Lower leg skin (tissue), 3 donors: ENCODE measurements at regions not wholly inside any gene's neighbourhood (a gene's known extent, or its start where the extent isn't known, plus 50 kb on each side); places are given as distances from the start of the nearest gene placed in this dataset.

ENCODE experiments used
- POLR2A ChIP-seq, 2 donors: fragments of 450-650 bp; IDR thresholded peaks; one replicate each; pipeline ENCODE4 v1.6.1; 2016 to 2017; ENCODE audit warnings: antibody characterized with exemption in 2 of 2, mild to moderate bottlenecking in 1 of 2, moderate library complexity in 1 of 2
- TF ChIP-seq, protein P1 (sequence below), 3 donors: fragments of 450-650 bp; IDR thresholded peaks; one replicate each; pipeline ENCODE4 v1.5.1; 2016; ENCODE audit warnings: antibody characterized with exemption in 3 of 3, mild to moderate bottlenecking in 3 of 3, moderate library complexity in 2 of 3

DNA sequence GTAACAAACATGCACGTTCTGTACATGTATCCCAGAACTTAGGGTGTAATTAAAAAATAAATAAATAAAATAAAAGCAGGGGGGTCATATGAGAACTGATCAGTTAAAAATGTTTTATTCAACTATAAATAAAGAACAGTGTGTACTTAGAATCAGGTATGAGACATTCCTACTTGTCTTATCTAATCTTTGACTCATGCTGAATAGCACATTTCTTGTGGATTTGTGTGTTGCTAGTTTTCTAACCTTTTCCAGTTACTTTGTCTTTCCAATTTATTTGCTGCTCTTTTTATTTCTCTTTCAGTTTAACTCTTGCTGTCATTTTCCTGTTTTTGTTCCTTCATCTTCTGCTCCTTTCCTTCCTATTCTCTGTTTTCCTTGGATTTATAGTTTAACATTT lies 1917.1 kb upstream of the CDH6 start:
- TF ChIP-seq, protein P1, sequence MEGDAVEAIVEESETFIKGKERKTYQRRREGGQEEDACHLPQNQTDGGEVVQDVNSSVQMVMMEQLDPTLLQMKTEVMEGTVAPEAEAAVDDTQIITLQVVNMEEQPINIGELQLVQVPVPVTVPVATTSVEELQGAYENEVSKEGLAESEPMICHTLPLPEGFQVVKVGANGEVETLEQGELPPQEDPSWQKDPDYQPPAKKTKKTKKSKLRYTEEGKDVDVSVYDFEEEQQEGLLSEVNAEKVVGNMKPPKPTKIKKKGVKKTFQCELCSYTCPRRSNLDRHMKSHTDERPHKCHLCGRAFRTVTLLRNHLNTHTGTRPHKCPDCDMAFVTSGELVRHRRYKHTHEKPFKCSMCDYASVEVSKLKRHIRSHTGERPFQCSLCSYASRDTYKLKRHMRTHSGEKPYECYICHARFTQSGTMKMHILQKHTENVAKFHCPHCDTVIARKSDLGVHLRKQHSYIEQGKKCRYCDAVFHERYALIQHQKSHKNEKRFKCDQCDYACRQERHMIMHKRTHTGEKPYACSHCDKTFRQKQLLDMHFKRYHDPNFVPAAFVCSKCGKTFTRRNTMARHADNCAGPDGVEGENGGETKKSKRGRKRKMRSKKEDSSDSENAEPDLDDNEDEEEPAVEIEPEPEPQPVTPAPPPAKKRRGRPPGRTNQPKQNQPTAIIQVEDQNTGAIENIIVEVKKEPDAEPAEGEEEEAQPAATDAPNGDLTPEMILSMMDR (IDR thresholded peaks at IDR 0.05) = no peak
- no peak for TF ChIP-seq POLR2A (IDR thresholded peaks at IDR 0.05)
